ENCODE measurements at regions not wholly inside any gene's neighbourhood (a gene's known extent, or its start where the extent isn't known, plus 50 kb on each side); places are given as distances from the start of the nearest gene placed in this dataset.

GRCh38 chr2:196249860-196250259 is 78.5 kb upstream of the STK17B start:
- DNase-seq = no peak

GRCh38 chr2:196251132-196251531 is 79.8 kb upstream of the STK17B start:
- no peak for DNase-seq

- no peak for DNase-seq
These were observed 81.2 kb upstream of the STK17B start for GRCh38 chr2:196252408-196253115.

- DNase-seq = no peak
These were observed 81.7 kb upstream of the STK17B start for GRCh38 chr2:196253116-196253480.

GRCh38 chr2:196256585-196256984 is 85.2 kb upstream of the STK17B start:
- DNase-seq = no peak

GRCh38 chr2:196257086-196257485 is 85.7 kb upstream of the STK17B start:
- no peak for DNase-seq

GRCh38 chr2:196258407-196258806 is 87.0 kb upstream of the STK17B start:
- DNase-seq = no peak

- DNase-seq = no peak
These were observed 88.4 kb upstream of the STK17B start for GRCh38 chr2:196259507-196260481.

- no peak for DNase-seq
These were observed 89.2 kb upstream of the STK17B start for GRCh38 chr2:196260546-196260945.

- no peak for DNase-seq
These were observed 91.2 kb upstream of the STK17B start for GRCh38 chr2:196262606-196263005.

GRCh38 chr2:196263181-196263747 is 91.9 kb upstream of the STK17B start:
- no peak for DNase-seq

GRCh38 chr2:196266351-196266750 is 95.0 kb upstream of the STK17B start:
- no peak for DNase-seq

- DNase-seq = no peak
These were observed 95.5 kb upstream of the STK17B start for GRCh38 chr2:196266855-196267254.

- no peak for DNase-seq
These were observed 96.6 kb upstream of the STK17B start for GRCh38 chr2:196268025-196268424.

- DNase-seq = no peak
These were observed 97.4 kb upstream of the STK17B start for GRCh38 chr2:196268538-196269338.

GRCh38 chr2:196271795-196272194 is 100.4 kb upstream of the STK17B start:
- DNase-seq = no peak

- peak; percentile 13 for DNase-seq
These were observed 103.0 kb upstream of the STK17B start for GRCh38 chr2:196274387-196274809.

- DNase-seq = no peak
These were observed 104.4 kb upstream of the STK17B start for GRCh38 chr2:196275646-196276352.

GRCh38 chr2:196276421-196276820 is 105.0 kb upstream of the STK17B start:
- no peak for DNase-seq

GRCh38 chr2:196277002-196277401 is 105.6 kb upstream of the STK17B start:
- DNase-seq = no peak

GRCh38 chr2:196278491-196278911 is 107.1 kb upstream of the STK17B start:
- DNase-seq = no peak

- DNase-seq = no peak
These were observed 108.2 kb upstream of the STK17B start for GRCh38 chr2:196279541-196279940.

All from NCI-H187 treated with DMSO at 0.1 percent for 48 hours (cell line).